ENCODE measurements at regions not wholly inside any gene's neighbourhood (a gene's known extent, or its start where the extent isn't known, plus 50 kb on each side); places are given as distances from the start of the nearest gene placed in this dataset.

GRCh38 chr2:126793885-126794613, 104.6 kb upstream of the TEX51 start:
- no peak for DNase-seq

GRCh38 chr2:126795656-126796055, 103.0 kb upstream of the TEX51 start:
- no peak for DNase-seq

DNA sequence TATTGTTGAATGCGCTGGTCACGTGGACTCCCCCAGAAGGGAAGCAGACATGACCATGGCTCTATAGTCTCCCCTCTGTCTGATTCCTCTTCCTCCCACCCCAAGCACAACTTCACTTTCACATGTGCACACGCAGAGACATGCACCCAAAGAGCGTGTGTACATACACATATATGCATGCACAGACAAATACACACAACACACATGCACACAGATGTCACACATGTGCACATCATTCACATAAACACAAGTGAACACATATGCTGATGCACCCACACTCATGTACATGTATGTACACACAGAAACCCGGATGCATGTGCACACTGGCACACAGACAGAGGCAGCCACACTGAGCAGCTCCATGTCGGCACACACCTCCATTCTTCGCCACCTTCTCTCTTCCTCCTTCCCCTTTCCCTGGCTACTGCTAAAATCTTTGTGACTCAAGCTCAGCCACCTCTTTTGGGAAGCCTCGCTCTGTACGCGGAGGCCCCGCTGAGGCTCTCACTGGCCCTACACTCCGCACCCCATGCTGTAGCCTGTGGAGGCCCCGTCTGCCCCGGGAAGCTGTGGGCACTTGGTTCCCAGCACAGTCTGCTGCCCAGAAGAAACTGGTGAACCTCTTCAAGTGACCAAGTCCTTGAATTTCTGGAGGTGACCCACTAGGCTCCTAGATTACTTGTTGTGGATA, 101.6 kb upstream of the TEX51 start:
- DNase-seq = no peak

- DNase-seq = no peak
Measured at GRCh38 chr2:126797622-126798275, 100.9 kb upstream of the TEX51 start.

GRCh38 chr2:126798276-126799140, 100.2 kb upstream of the TEX51 start:
- no peak for DNase-seq

DNA sequence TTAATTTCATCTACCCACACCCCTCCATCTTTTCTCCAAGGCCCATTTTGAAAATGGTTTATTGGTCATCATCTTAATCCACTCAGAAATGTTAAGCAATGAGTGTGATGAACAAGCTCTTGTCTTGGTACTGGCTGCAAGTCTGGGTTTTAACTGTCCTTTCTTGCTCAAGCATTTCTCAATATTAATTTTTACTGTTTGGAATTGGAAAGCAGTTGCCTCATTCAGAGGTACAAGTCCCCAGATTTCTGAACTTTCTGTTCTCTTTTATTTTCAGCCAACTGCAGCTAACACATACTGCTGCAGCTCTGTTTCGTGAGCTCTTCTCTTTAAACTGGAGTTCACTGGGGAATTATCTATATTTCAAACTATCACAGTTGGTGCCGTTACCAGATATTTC, 99.4 kb upstream of the TEX51 start:
- no peak for DNase-seq

DNA sequence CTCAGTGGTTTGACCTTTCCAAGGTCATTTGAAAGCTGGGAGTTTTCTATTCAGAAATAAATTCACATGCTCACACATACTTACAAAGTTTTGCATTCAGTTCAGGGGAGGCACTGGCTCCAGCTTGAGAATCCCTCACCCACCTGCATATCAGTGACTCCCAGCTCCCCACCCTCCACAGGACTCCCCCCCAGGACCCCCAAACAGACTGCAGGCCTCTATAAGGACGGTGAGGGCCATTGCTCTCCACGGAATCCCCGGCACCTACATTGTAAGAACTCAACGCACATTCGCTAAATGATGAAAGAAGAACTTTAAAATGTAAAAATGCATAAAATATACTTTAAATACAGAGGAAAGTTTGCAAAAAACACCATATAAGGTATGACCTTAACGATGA, 97.2 kb upstream of the TEX51 start:
- no peak for DNase-seq

DNA sequence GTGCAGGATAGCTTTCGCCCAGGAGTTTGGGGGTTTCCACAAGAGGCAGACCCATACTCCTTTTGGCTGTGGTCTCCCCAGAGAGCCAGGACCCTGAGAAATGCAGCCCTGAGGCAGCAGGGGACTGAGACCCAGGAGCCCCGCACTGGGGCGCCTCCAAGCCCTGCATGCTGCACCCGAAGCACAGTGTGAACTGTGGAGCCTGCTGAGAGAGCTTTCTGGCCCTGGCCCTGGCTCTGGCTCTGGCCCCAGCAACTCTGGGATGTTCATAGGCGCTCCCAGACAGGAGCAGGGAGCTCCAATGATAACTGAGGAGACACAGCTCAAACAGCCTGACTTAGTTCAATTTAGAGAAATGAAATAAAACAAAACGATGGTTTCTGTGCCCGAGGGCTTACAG, 96.4 kb upstream of the TEX51 start:
- no peak for DNase-seq

DNA sequence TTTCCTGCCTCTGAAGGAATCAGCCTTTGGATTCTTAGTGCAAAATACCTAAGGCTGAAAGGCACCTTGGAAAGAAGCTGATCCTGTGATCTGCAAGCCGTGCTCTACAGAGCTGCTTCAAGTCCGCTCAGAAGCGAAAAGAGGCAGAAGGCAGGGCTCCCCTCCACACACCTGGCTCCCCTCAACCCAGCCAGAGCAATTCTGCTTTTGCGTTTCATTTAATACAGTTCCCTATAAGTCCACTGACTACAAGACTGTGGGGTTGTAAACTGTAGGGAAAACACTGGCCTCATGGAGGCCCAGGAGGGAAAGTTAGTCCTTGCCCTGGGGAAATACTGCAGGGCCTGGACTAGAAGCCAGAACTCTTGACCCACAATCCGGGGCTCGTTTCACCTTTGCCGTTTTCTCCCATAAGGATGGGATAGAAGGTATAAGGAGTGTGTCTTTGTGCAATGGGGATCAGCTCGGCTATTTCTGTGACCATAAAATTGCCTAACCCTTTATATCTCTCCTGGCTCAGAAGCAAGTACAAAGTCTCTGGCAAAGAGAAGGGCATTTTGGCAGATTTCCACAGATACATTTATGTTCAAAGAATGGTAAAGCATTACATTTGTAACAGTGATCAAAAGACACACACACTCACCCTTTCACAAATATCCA, 95.8 kb upstream of the TEX51 start:
- no peak for DNase-seq

DNA sequence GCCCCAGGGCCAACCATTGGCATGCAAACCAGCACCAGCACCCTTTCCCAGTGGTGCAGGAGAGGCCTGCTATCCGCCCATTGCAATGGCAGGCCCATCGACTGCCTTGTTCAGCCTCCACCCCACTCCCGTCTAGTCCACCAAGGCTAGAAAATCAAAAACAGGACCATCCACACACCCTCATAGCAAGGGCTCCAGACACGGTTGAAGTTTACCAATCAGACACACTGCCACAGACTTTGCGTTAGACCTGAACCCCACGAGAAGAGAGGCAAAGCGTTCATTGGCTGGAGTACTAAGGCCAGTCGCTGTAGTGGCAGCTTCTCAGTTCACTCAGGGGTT, 95.3 kb upstream of the TEX51 start:
- no peak for DNase-seq

DNA sequence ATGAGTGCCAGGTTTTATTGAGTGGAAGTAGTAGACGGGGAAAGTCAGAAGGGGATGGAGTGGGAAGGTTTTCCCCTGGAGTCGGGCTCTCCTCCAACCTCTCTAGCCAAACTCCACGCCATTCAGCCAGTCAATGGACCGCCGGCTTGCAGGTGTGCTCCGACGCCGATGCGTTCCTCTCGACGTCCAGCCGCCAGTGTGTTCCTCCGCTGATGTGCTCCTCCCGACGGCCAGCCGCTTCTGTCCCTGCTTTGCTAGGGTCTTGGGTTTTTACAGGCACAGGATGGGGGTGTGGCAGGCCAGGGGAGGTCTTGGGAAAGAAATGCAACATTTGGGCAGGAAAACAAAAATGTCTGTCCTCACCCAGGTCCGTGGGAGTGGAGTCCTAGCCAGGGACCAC, 94.3 kb upstream of the TEX51 start:
- DNase-seq = no peak

DNA sequence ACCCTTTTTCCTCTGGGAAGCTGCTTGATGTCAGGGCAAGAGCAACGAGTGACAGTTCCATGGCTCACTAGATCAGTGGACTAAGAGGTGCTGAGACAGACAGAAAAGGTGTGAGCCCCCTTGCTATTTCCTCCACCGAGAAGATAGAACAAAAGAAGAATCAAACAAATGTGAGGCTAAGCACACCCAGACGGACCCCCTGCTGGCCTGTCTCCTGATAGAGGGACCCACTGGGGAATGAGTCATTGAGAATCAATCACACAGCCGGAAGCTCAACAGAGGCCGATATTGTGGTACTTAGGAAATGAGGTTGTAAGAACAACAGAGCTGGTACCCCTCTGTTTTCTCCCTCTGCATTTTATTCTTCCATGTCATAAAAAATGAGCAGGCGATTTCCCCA, 89.8 kb upstream of the TEX51 start:
- no peak for DNase-seq

- no peak for DNase-seq
Measured at GRCh38 chr2:126809340-126809739, 89.3 kb upstream of the TEX51 start.

DNA sequence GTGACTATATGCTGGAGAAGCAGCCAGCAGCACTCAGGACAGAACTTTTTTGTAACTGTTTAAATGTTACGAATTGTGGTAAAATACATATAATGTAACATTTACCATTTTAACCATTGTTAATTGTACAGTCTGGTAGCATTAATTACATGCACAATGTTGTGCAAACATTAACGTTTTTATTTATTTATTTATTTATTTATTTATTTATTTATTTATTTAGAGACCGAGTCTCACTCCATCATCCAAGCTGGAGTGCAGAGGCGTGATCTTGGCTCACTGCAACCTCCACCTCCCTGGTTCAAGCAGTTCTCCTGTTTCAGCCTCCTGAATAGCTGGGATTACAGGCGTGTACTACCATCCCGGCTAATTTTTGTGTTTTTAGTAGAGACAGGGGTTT, 88.7 kb upstream of the TEX51 start:
- DNase-seq = no peak

DNA sequence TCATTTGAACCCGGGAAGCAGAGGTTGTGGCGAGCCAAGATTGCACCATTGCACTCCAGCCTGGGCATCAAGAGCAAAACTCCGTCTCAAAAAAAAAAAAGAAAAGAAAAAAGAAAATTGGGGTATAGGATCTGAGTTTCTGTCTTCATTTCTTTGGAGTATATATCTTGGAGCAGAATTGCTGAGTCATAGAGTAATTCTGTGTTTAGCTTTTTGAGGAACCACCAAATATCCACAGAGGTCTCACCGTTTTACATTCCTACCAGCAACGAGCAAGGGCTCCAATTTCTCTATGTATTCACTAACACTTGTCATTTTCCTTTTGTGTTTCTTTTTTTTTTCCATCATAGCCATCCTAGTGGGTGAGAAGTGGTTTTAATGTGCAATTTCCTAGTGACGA, 87.6 kb upstream of the TEX51 start:
- DNase-seq = no peak

DNA sequence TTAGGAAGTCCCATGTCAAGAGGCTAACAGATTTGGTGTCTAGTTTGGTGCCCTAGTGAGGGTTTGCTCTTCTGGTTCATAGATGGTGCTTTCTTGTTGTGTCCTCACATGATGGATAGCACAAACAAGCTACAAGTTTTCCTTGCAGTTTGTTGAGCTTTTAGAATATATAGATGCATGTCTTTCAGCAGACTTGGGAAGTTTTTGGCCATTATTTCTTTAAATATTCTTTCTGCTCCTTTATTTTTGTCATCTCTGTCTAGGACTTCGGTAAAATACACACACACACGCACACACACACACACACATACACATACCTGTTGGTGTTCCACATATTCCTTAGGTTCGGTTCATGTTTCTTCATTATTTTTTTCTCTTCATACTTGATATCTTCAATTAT, 81.5 kb upstream of the TEX51 start:
- no peak for DNase-seq

DNA sequence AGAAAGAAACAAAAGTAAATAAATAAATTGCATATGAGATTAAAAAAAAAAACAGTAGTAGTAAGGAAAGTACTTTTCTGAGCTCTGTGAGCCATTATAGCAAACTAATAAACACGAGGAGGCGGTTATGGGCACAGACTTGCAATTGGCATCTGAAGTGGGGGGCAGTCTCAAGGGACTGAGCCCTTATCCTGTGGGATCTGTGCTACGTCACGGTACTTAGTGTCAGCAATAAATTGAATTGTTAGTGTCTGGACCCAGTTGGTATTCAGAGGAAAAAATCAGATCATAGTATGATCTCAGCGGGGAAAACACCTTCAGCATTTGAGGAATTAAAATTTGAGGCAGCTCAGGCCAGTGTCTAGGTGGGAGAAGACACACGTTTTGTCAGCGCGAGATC, 76.6 kb upstream of the TEX51 start:
- DNase-seq = no peak

- no peak for DNase-seq
Measured at GRCh38 chr2:126822921-126823320, 75.8 kb upstream of the TEX51 start.

DNA sequence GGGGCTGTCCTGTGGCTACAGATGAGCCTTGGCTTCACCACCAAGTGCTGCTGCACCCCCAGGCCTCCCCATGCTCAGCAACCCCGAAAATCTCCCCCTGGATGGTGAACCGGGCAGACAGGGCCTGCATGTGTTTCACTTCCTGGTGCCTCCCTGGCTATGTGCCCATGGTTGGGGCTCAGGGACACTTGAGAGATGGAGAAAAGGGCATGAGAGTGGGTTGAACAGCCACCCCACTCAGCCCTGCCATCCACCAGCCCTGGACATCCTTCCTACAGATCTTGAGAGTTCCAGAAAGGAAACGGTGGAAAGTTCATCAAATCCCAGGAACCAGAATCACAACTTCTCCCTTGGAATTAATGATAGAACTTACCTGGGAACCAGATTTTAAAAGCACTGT, 74.7 kb upstream of the TEX51 start:
- no peak for DNase-seq

GRCh38 chr2:126824663-126825062, 74.0 kb upstream of the TEX51 start:
- no peak for DNase-seq

GRCh38 chr2:126825316-126825715, 73.4 kb upstream of the TEX51 start:
- no peak for DNase-seq

- no peak for DNase-seq
Measured at GRCh38 chr2:126826491-126826890, 72.2 kb upstream of the TEX51 start.
